LoVo (cell line): ENCODE measurements at regions not wholly inside any gene's neighbourhood (a gene's known extent, or its start where the extent isn't known, plus 50 kb on each side); places are given as distances from the start of the nearest gene placed in this dataset.
"Not testable (repeated sequence)": the region's sequence is repeated elsewhere in the genome, so short reads cannot be mapped to it uniquely, and the experiment has no call there.

Experiments used
- DNase-seq: peaks from one replicate; pipeline ENCODE4 v3.0.0-alpha.2; 2016; ENCODE audit warnings: low spot score

DNA sequence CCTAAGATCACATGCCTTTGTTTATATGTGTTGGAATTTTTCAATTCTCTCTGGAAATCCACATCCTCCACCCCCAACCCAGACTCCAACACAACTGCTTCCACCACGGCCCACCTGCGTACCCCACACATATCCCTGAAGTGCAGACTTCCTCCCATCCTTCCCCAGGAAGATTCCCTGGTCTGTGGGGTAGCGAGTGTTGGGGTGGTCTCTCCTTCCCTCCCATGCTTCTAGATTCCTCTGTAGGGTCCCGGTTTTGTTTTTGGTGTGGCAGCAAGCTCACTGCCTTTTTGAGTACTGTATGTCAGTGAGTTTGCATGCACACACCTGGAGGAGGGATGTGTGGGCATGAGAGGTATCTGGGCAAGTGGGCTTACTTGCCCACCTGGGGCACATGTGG lies 127.6 kb downstream of the MRPL14 start:
- no peak for DNase-seq

DNA sequence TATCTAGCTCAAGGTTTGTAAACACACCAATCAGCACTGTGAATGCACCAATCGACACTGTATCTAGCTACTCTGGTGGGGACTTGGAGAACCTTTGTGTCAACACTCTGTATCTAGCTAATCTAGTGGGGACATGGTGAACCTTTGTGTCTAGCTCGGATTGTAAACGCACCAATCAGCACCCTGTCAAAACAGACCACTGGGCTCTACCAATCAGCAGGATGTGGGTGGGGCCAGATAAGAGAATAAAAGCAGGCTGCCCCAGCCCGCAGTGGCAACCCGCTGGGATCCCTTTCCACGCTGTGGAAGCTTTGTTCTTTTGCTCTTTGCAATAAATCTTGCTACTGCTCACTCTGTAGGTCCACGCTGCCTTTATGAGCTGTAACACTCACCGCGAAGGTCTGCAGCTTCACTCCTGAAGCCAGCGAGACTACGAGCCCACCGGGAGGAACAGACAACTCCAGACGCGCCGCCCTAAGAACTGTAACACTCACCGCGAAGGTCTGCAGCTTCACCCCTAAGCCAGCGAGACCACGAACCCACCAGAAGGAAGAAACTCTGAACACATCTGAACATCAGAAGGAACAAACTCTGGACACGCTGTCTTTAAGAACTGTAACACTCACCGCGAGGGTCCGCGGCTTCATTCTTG lies 128.5 kb downstream of the MRPL14 start:
- DNase-seq = not testable (repeated sequence)

DNA sequence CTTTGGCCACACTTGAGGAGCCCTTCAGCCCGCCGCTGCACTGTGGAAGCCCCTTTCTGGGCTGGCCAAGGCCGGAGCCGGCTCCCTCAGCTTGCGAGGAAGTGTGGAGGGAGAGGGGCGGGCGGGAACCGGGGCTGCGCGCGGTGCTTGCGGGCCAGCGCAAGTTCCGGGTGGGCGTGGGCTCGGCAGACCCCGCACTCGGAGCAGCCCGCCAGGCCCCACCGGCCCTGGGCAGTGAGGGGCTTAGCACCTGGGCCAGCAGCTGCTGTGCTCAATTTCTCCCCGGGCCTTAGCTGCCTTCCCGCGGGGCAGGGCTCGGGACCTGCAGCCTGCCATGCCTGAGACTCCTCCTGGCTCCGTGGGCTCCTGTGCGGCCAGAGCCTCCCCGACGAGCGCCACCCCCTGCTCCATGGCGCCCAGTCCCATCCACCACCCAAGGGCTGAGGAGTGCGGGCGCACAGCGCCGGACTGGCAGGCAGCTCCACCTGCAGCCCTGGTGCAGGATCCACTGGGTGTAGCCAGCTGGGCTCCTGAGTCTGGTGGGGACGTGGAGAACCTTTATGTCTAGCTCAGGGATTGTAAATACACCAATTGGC lies 129.2 kb downstream of the MRPL14 start:
- not testable (repeated sequence) for DNase-seq

DNA sequence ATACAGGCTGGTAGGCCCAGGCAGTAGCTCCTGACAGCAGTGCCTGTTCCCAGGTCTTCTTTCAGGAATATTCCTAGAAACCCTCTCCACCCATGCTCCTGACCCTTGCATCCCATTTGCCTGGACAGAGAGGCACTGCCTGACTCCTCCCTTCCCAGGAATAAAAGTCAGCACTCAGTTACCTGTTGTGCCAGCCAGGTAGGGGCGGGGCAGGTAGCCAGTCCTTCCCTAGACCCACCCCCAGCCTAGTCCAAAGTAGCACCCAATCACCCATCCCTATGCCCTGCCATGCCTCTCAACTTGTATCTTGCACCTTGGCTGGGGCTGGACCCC lies 129.9 kb downstream of the MRPL14 start:
- DNase-seq = no peak

DNA sequence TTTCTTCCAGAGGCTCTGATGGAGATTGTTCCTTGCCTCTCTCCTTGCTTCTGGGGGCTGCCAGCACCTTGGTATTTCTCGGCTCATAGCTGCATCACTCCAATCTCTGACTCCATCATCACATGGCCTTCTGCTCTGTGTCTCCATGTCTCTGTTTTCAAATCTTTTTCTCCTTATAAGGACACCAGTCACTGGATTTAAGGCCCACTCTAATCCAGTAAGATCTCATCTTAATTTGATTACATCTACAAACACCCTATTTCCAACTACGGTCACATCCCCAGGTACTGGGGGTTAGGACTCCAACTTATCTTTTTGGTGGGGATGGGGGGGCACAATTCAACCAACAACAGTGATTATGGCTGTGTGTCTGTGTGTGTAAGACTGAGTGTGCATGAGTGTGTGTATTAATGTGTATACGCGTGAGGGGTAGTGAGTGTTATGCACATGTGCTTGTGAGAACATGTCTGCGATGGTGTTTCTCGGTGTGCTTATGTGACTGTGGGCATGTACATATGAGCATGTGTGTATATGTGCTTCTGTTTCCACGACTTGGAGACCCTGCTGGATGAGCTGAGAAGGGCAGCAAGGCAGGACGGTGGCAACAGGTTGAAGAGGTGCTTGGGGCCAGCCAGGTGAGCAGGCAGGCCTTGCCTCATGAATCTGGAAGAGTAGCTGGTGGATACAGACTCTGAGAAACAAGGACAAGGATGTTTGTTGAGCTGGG lies 130.5 kb downstream of the MRPL14 start:
- DNase-seq = no peak

DNA sequence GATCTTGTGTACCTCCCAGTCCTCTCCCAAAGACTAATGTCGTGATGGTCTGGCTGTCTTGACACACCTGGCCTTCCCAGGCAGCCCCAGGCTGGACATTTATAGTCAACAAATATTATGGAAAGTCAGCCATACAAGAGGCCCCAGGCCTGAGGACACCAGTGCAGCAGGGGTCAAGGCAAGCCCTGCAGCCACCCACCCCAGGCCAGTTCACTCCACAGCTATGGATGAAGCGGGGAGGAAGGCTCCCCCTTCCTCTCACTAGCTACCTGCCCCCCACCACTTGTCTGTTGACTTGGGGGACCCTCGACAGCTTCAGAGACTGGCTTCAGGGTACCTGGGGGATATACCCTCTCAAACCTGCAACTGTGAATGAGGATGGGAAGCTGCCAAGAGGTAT lies 132.1 kb downstream of the MRPL14 start:
- no peak for DNase-seq

DNA sequence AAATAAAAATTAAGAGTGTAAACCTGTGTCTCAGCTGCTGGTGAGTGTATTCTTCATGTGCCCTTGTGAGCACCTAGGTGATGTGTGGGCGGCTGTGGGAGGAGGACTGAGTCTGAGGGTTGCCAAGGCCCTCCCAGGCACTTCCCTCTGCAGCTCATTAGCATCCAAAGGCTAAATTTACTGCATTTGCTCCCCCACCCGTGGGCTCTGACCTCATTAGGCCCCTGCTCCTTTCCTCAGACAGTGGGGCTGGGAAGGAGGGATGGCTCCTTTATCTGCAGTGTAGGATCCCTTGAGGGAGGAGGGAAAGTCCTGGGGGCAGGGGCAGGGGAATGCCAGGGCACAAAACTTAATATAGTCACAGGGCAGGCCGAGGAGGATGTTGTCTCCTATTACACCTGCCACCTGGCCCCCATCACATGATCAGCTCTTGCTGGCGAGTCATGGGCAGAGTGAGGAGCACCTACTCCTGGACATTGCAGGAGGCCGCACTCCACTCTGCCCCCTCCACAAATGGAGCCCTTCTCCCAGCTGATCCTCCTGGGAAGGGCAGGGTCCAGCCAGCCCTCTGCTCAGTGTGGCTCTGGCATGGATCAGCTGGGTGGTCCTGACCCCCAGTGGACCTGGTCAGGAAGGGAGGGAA lies 133.2 kb downstream of the MRPL14 start:
- DNase-seq = no peak

DNA sequence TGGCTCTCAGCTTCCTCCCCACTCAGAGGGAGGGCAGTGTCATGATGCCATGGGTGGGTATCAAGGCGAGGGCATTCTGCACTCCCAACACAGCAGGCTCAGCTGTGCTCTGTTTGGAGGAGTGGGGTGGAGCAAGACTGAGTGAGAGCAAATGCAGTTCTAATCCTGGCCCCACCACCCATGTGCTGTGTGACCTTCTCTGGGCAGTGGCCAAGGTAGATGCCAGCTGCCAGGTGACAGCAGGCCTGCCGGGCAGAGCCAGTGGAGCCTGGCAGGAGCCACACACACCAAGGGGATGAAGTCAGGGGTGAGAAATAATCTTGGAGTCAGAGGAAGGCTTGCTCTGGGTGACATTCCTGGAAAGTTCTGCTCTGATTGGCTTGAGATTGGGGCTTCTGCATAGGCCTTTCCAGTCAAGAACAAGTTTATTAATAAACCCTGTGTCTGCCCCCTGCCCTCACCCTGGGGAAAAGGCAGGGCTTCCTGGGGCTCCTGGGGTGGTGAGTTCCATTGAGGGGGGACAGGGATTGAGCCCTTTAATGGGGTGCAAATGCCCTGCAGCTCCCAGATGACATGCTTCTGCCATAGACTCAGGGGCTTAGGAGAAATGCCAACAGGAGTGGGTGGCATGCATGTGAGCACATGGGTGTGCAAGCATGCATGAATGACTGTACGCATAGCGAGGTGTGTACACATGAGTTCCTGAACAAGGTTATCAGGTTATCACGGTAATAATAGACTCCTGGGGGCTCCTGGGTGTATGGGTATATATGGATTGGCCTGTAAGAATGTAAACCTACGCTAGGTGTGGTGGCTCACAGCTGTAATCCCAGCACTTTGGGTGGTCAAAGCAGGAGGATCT lies 134.2 kb downstream of the MRPL14 start:
- no peak for DNase-seq

DNA sequence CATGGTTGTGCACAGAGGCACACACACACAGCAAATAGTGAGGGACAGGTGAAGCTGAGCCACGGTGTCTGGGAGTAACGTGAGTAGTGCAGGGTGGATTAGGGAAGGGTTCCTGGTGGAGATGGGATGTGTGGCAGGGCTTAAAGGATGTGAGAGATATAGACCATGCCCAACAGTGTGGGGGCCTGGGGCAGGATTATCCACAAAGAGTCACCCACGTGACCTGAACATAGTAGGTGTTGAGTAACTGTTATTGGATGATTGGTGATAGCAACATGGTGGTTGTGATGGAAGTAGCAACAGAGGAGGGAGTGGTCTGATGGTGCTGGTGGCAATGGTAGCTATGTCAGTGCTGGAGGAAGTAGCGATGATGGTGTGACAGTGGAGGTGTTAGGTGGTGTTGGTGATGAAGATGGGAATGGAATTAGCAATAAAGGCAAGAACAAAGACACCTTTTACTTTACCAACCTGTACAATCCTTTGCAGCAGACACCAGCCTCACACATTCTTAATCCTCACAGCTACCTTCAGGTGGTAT lies 135.1 kb downstream of the MRPL14 start:
- no peak for DNase-seq

DNA sequence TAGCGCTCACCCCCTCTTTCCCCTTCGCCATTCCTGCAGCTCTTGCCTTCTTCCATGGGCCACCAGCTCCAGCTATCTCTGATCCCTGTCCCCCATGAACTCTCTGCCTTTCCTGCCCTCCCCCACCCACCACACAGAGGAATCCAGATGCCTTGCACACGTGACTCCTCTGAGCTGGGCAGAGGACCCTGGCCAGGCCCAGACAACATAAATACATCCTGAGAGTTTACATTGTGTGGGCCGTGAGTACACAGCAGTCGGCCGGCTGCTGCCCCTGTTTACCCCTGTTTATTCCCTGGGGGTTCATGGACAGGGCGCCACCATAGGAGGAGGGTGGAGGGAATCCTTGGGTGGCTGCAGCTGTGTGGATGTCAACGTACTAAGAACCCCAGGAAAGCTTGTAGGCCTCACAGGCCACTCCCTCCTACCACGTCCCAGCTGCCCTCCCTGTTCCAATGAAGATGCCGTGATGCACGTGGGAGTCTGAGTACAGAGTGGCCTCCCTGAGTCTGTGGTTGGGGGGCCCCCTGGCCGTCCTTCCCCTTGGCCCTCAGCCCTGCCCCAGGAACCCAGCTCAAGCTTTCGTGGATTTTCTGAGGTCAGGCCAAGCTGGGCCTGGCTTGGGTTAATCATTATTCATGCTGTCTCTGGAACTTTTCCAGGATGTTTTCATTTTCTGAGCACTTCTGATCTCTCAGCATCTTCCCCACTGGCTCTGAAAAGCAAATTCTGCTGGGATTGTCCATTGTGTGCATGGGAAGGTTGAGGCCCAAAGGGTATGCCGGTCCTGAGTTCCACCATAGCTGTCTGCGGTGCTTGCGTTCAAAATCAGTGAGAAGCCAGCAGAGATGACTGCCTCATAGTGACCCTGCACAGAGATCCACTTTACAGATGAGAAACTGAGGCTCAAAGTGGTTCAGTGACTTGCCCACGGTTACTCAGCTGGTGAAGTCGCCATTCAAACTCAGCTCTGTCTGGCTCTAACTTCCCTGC lies 136.3 kb downstream of the MRPL14 start:
- no peak for DNase-seq

DNA sequence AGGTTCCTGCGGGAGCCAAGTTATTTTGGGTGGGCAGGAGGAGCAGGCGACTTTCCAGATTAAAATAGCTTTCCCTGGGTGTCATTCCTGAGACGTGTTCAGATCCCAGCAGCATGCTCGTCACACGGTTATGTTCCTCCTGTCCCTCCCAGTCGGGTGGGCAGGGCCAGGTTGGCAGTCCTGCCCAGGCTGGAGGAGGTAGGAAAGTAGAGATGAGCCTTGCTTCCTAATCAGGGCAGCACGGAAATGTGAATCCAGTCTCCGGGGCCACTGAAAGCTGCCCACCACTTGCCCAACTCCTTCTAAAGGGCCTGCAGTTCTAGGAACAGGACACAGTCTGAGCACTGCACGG lies 137.0 kb downstream of the MRPL14 start:
- DNase-seq = no peak

DNA sequence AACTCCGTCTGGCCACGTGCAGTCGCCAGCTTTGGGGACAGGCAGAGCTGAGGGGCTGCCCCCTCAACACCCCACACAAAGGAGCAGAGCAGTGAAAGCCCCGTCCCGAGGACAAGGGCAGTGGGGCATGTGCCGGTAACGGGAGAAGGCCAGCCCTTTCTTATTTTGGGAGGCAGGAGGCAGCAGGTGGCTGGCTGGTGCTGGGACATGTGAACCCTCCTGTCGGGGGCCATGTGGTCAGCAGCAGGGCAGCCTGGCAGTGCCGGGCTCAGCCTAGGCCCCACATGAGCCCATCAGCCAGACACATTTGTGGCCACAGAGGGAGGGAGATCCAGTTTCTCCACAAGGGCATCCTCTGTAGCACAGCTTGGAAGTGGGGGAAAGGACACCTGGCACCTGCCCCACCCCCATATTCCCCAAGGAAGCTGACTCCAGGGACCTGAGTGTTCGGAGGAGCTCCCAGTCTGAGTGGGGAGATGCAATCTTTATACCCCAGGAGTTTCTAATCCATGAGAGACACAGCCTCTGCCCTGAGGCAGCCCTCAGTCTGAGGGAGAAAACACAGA lies 137.6 kb downstream of the MRPL14 start:
- DNase-seq = no peak

DNA sequence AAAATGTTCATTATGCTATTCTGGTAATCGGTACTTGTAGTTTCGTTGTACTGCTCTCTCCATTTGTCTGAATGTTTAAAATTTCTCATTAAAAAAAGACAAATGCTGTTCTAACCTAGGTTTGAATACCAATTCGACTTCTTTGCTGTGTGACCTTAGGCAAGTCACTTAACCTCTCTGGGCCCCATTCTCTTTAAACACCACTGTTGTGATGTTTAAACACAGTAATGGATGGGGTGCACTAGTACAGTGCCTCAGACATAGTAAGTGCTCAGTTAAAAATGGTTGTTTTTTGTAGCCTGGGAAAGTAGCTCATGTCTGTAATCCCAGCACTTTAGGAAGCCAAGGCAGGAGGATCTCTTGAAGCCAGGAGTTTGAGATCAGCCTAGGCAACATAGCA lies 138.5 kb downstream of the MRPL14 start:
- no peak for DNase-seq

DNA sequence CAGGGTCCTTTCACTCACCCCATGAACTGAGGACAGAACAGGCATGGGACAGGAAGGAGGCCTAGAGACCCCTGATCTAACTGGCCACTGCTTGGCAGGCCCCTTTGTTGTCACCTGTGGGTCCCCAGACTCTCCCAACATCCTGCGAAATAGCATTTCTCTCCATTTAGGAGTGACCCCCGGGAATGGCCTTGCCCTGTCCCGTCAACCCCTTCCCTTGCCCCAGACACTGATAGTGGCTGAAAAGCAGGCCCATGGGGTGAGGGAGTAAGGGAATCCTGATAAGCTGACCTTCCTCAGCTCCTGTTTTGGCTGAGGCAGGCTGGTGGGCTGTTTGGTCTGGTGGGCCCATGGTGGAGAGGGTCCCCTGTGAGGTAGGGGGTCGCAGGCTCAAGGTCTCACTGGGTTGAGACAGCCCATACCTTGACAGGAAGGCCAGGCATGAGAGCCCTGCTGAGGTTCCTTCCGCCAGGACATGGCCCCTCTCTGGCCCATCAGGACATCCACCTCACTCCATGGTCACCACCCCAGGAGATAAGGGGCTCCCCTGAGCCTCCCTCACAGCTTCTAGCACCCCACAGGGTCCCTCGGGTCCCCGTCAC lies 139.3 kb downstream of the MRPL14 start:
- DNase-seq = no peak

DNA sequence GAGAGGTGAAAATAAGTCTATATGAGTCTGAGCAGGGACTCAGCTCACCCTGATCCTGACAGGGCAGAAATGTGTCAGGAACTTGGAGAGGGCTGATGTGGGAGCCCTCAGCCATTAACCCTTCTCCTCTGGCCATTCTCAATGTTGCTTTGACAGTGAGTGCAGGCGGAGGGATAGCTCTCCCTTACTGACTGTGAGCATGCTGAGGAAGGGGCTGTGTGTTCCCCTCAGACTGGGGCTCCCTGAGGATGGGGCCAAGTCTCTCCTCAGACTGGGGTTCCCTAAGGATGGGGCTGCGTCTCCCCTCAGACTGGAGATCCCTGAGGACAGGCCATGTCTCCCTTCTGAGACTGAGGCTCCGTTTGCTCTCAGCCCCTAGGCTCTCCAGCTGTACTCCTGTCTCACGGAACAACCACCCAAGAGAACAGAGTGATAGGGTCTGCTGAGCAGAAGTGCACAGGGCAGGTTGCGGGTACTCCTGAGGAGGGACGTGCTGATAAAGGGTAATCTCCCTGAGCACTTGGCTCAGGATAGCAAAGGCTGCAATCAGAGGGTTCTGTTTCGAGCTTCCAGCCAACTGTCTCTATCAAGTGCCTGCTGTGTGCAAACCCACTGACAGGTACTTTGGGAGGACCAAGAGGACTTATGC lies 141.0 kb downstream of the MRPL14 start:
- DNase-seq = no peak

DNA sequence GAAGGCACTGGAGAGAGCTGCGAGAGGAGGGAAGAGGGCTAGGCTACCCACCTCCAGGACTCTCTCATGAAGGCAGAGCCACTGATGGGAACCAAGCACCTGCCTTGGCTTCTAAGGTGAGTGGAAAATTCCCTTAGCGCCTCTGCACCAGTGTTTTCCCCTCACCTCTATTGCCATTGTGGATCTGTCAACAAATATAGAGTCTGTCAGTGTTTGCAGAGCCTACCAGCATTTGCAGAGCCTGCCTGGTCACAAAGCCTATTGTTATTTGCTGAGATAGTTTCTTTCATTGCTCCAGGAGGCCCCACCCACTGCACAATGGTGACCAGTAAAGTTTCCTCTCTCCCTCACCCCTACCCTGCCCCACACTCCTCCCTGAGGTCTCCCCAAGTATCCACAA lies 141.9 kb downstream of the MRPL14 start:
- DNase-seq = no peak

DNA sequence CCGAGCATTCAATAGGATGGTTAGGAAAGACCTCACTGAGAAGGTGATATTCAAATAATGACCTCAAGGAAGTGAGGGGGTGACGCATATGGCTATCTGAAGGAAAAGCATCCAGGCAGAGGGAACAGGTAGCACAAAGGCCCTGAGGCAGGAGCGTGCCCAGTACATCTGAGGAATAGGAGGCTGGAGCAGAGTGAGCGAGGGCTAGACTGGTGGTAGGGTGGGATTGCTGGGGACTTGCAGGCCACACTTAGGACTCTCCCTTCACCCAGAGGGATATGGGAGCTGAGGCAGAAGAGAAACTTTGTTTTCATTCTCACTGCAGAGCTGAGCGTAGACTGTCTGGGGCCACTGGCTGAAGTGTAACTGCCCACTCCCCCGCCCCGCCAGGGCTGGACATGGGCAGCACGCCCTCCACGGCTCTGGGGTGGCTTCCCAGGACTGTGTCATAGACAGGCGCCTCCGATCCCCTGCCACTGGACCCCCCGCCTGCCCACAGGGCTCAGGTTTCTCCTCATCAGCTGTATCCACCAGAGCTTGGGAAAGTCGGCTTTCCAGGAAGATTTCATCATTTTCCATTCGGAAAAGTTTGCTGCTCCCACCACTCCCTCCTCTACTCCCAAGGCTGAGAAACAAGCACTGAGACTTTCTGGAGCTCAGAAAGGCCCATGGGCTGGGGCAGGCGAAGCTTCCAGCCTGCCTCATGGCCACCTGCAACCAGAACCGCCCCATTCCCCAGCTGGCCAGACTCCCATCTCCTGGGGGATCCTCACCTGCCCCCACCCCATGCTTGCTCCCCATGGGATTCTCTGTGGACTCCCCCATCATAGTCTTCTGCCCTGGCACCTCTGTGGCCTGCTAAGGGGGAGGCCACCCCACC lies 142.6 kb downstream of the MRPL14 start:
- DNase-seq = no peak

DNA sequence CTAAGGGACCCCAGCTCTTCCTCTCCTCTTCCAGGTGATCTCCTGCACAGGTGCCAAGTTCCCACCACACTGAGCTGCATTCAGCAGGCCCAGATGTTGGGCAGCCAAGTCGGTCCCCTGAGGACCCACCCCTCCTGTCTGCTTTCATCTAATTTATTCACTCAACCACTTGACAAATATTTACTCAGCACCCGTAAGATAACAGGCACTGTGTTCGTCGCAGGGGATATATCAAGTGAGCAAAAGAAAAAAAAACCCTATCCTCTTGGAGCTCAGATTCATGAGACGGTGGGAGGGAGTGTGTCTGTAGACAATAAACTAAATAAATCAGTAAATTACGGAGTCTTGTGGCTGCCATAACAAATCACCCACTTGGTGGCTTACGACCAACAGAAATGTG lies 143.6 kb downstream of the MRPL14 start:
- no peak for DNase-seq

DNA sequence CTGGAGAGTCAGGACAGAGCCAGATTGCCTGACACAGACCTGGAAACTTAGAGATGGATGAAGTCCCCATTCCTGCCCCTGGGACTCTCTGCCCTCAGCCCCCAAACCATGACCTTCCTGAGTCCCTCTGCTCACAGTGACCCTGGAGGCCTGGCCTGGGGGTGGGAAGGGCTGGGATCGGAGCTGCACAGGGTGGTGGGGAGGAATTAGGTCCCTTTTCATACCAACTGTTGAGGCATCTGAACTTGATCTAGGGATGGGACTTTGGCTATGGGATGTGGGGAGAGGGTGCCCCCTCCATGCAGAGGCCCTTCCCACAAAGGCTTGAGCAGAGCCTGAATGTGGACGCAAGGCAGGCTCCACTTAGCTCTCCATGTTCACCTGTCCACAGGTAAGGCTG lies 144.1 kb downstream of the MRPL14 start:
- DNase-seq = no peak
